SK-N-SH (cell line): ENCODE measurements at regions not wholly inside any gene's neighbourhood (a gene's known extent, or its start where the extent isn't known, plus 50 kb on each side); places are given as distances from the start of the nearest gene placed in this dataset.

Experiments used
- CTCF ChIA-PET: fragments of 300-600, 350-600 bp; formaldehyde crosslinking; extraction: SDS; loops from one replicate; lab custom pipeline; 2021; lab: Yijun Ruan, JAX
- POLR2A ChIA-PET: fragments of 350-600 bp; sonication (Branson Sonifier 250); formaldehyde crosslinking; extraction: SDS; loops from one replicate; lab custom pipeline; 2020; ENCODE audit warnings: antibody characterized with exemption, inconsistent platforms; lab: Yijun Ruan, JAX
- DNase-seq: peaks from one replicate; pipeline ENCODE4 v3.0.0; 2012
- H2AFZ ChIP-seq: fragments of 200-600 bp; sonication (generic); 2 replicates; pipeline ENCODE4 v1.8.1; 2016; ENCODE audit warnings: antibody characterized with exemption, mild to moderate bottlenecking, low read depth
- H3F3A ChIP-seq: fragments of 200-600 bp; sonication (generic); replicated peaks from 2 replicates; pipeline ENCODE3; 2016; ENCODE audit warnings: antibody characterized with exemption, mild to moderate bottlenecking; ENCODE audit not compliant: insufficient read depth
- H3K27ac ChIP-seq, 2 experiments: fragments of 200-500 bp in 1 of 2; fragments of 200-600 bp in 1 of 2; sonication (Bioruptor generic) in 1 of 2; sonication (generic), shearing (Covaris generic) in 1 of 2; 2 replicates each; pipeline versions ENCODE4 v1.5.1 to v1.6.1; 2014 to 2016; ENCODE audit warnings: low read depth in 2 of 2, inconsistent platforms in 1 of 2, low read length in 1 of 2, mild to moderate bottlenecking in 1 of 2, mixed read lengths in 1 of 2
- H3K27me3 ChIP-seq: fragments of 200-600 bp; sonication (generic), shearing (Covaris generic); 2 replicates; pipeline ENCODE4 v1.6.1; 2016; ENCODE audit warnings: mixed run types; ENCODE audit not compliant: insufficient read depth
- H3K36me3 ChIP-seq, 2 experiments: fragments of 200-500 bp in 1 of 2; fragments of 200-600 bp in 1 of 2; sonication (Bioruptor generic) in 1 of 2; sonication (generic) in 1 of 2; replicated peaks in 1 of 2; 2 replicates each; pipeline versions ENCODE3 to v1.5.1; 2014 to 2016; ENCODE audit warnings: low read length in 1 of 2, mild to moderate bottlenecking in 1 of 2; ENCODE audit not compliant: insufficient read depth in 2 of 2, control insufficient read depth in 1 of 2
- H3K4me1 ChIP-seq, 2 experiments: fragments of 200-500 bp in 1 of 2; fragments of 200-600 bp in 1 of 2; sonication (Bioruptor generic) in 1 of 2; sonication (generic), shearing (Covaris generic) in 1 of 2; 2 replicates each; pipeline versions ENCODE4 v1.5.1 to v1.6.1; 2014 to 2016; ENCODE audit warnings: low read depth in 1 of 2, low read length in 1 of 2, mixed run types in 1 of 2; ENCODE audit not compliant: insufficient read depth in 2 of 2, control insufficient read depth in 1 of 2
- H3K4me2 ChIP-seq: fragments of 200-600 bp; sonication (generic), shearing (Covaris generic); 2 replicates; pipeline ENCODE4 v1.6.1; 2017; ENCODE audit warnings: mixed run types
- H3K4me3 ChIP-seq, 2 experiments: fragments of 200-500 bp in 1 of 2; fragments of 200-600 bp in 1 of 2; sonication (Bioruptor generic) in 1 of 2; sonication (generic), shearing (Covaris generic) in 1 of 2; 2 replicates each; pipeline versions ENCODE4 v1.5.1 to v1.8.1; 2014 to 2016; ENCODE audit warnings: low read depth in 2 of 2, inconsistent platforms in 1 of 2, low read length in 1 of 2, mild to moderate bottlenecking in 1 of 2, mixed read lengths in 1 of 2, moderate library complexity in 1 of 2
- H3K79me2 ChIP-seq: fragments of 200-600 bp; sonication (generic); 2 replicates; pipeline ENCODE4 v1.8.1; 2017; ENCODE audit warnings: mild to moderate bottlenecking; ENCODE audit not compliant: insufficient read depth
- H3K9ac ChIP-seq: fragments of 200-600 bp; sonication (generic); 2 replicates; pipeline ENCODE4 v1.6.1; 2017; ENCODE audit warnings: mixed run types
- H3K9me2 ChIP-seq: fragments of 200-600 bp; sonication (generic); 2 replicates; pipeline ENCODE4 v1.6.1; 2017; ENCODE audit warnings: mixed run types
- H3K9me3 ChIP-seq: fragments of 200-600 bp; sonication (generic); 2 replicates; pipeline ENCODE4 v1.6.1; 2017; ENCODE audit warnings: mixed run types, mild to moderate bottlenecking, moderate library complexity
- H4K20me1 ChIP-seq: fragments of 200-600 bp; sonication (generic); 2 replicates; pipeline ENCODE4 v1.6.1; 2017; ENCODE audit warnings: mild to moderate bottlenecking, mixed run types; ENCODE audit not compliant: insufficient read depth
- CHD2 ChIP-seq: fragments of 150-350 bp; IDR thresholded peaks from 2 replicates; pipeline ENCODE4 v1.6.1; 2018; ENCODE audit warnings: low read length; ENCODE audit not compliant: partially characterized antibody
- CTCF ChIP-seq: fragments of 200-600 bp; sonication (generic); IDR thresholded peaks from 2 replicates; pipeline ENCODE4 v1.6.1; 2017; ENCODE audit warnings: antibody characterized with exemption, mild to moderate bottlenecking, moderate library complexity
- FOSL2 ChIP-seq: IDR thresholded peaks from 2 replicates; pipeline ENCODE4 v1.4.0; 2012; ENCODE audit warnings: low read depth, mild to moderate bottlenecking, moderate library complexity, borderline replicate concordance
- FOXJ3 ChIP-seq: sonication (generic); formaldehyde crosslinking; IDR thresholded peaks from 2 replicates; pipeline ENCODE4 v1.5.1; 2020; ENCODE audit warnings: mild to moderate bottlenecking, missing genetic modification reagents
- FOXM1 ChIP-seq: IDR thresholded peaks from 2 replicates; pipeline ENCODE4 v1.4.0; 2012; ENCODE audit warnings: low read depth, mild to moderate bottlenecking
- GATA2 ChIP-seq: sonication (generic); formaldehyde crosslinking; IDR thresholded peaks from 2 replicates; pipeline ENCODE4 v1.5.0; 2020; ENCODE audit warnings: mild to moderate bottlenecking, missing genetic modification reagents
- MAX ChIP-seq: IDR thresholded peaks from 2 replicates; pipeline ENCODE4 v1.4.0; 2012; ENCODE audit warnings: low read depth
- MXI1 ChIP-seq: IDR thresholded peaks from 2 replicates; pipeline ENCODE4 v1.6.1; 2012; ENCODE audit warnings: mild to moderate bottlenecking, low read depth, low read length, improper control_type of control experiment
- NFIC ChIP-seq: IDR thresholded peaks from 2 replicates; pipeline ENCODE4 v1.4.0; 2012; ENCODE audit warnings: borderline replicate concordance
- RCOR1 ChIP-seq: fragments of 150-350 bp; IDR thresholded peaks from 2 replicates; pipeline ENCODE4 v1.6.1; 2017; ENCODE audit warnings: antibody characterized with exemption, low read length
- TAF1 ChIP-seq: IDR thresholded peaks from 2 replicates; pipeline ENCODE4 v1.6.1; 2012; ENCODE audit warnings: low read depth, mild to moderate bottlenecking, low read length, moderate library complexity, borderline replicate concordance
- TCF12 ChIP-seq: IDR thresholded peaks from 2 replicates; pipeline ENCODE4 v1.4.0; 2012
- TEAD4 ChIP-seq: IDR thresholded peaks from 2 replicates; pipeline ENCODE4 v1.4.0; 2012; ENCODE audit warnings: mild to moderate bottlenecking, borderline replicate concordance; ENCODE audit not compliant: insufficient read depth
- WGBS: methylation state at CpG from one replicate; pipeline ENCODE4 v1.1.6; 2017; ENCODE audit warnings: low lambda C conversion rate; 5-methylcytosine and 5-hydroxymethylcytosine counted together

- WGBS, result 1% methylated on average over 11 of the region's 11 CpGs
- peak overlapping the region; percentile 77 to 92 for H3K4me3 ChIP-seq
- peak overlapping the region; percentile 89 for H3K4me2 ChIP-seq
- peaks cover 24% of the 10 kb centered on the region for H3F3A ChIP-seq
- no peaks in the 10 kb centered on the region for H3K36me3 ChIP-seq
- peaks cover 5 to 6% of the 10 kb centered on the region in 2 experiments; a peak in 2 of 4 replicates for H3K4me1 ChIP-seq
- DNase-seq, result no peak
- H3K9ac ChIP-seq, result peak overlapping the region; percentile 58; the same call in 1 of the 2 replicates
- peak overlapping the region; percentile 99 for H2AFZ ChIP-seq
- peak overlapping the region in 1 of 2 experiments; percentile 52; a peak in 3 of 4 replicates for H3K27ac ChIP-seq
- H3K79me2 ChIP-seq, result no peaks in the 10 kb centered on the region
- CTCF ChIA-PET, result interaction anchor here (0.8 to 3.1 kb wide), 24 partner anchors 10 to 1650 kb away, joined by 3 to 25 read pairs (median 5); partner anchors contain the start of gene TRIM27
- POLR2A ChIA-PET, result no interaction called here
- H3K9me2 ChIP-seq, result no peaks in the 10 kb centered on the region
- peaks cover 13% of the 10 kb centered on the region; the same call in 1 of the 2 replicates for H3K27me3 ChIP-seq
- H4K20me1 ChIP-seq, result peaks cover 4% of the 10 kb centered on the region; the same call in 1 of the 2 replicates
- H3K9me3 ChIP-seq, result no peaks in the 10 kb centered on the region
- TF ChIP-seq FOXM1, result no peak
- TF ChIP-seq RCOR1, result peak; percentile 49; the same call in 1 of the 2 replicates
- peak; percentile 38; the same call in 1 of the 2 replicates for TF ChIP-seq TAF1
- no peak for TF ChIP-seq FOXJ3 (CRISPR knock-in tag)
- TF ChIP-seq FOSL2, result peak; percentile 61
- peak; percentile 89 for TF ChIP-seq TEAD4
- TF ChIP-seq MAX, result peak; percentile 47
- TF ChIP-seq TCF12, result no peak
- TF ChIP-seq CHD2, result peak; percentile 67
- TF ChIP-seq, all 33 proteins: peak for 6
Measured at GRCh38 chr6:28838289-28838633, 85.5 kb downstream of the TRIM27 start.

- Histone ChIP-seq H3K4me3 (peak overlapping the region; percentile 77 to 92), H3F3A (peaks cover 24% of the 10 kb centered on the region), H3K27me3 (peaks cover 16% of the 10 kb centered on the region; the same call in 1 of the 2 replicates)
- TF ChIP-seq GATA2, result peak; percentile 20; the same call in 1 of the 2 replicates
- TF ChIP-seq RCOR1, result no peak
- TF ChIP-seq MXI1, result peak; percentile 56; the same call in 1 of the 2 replicates
- peak; percentile 79 for TF ChIP-seq CTCF
- TF ChIP-seq MAX, result peak; percentile 69
- peak; percentile 10; the same call in 1 of the 2 replicates for TF ChIP-seq NFIC
- peak; percentile 45 for TF ChIP-seq CHD2
- TF ChIP-seq FOXM1, result no peak
- TF ChIP-seq TAF1, result no peak
- TF ChIP-seq, all 33 proteins: peak for 6
- Histone ChIP-seq H3K4me1 (peaks cover 5 to 6% of the 10 kb centered on the region in 2 experiments; a peak in 2 of 4 replicates), H3K27ac (peak overlapping the region; percentile 52 to 56; a peak in 3 of 4 replicates), H3K9me2 (no peaks in the 10 kb centered on the region), H4K20me1 (peaks cover 4% of the 10 kb centered on the region; the same call in 1 of the 2 replicates), H3K9me3 (no peaks in the 10 kb centered on the region), H3K79me2 (no peaks in the 10 kb centered on the region), H2AFZ (peak overlapping the region; percentile 99), H3K9ac (peak overlapping the region; percentile 58; the same call in 1 of the 2 replicates), H3K36me3 (no peaks in the 10 kb centered on the region), H3K4me2 (peak overlapping the region; percentile 89)
- whole genome bisulfite sequencing, result under 1% methylated on average over 22 of the region's 43 CpGs
- CTCF ChIA-PET, result interaction anchor here (0.9 to 3.2 kb wide), 20 partner anchors 10 to 192 kb away, joined by 3 to 25 read pairs (median 8); partner anchors contain the start of gene TRIM27
- peak; percentile 80 for DNase-seq
- POLR2A ChIA-PET, result no interaction called here
Measured at GRCh38 chr6:28838634-28839442, 84.9 kb downstream of the TRIM27 start.
